PC-3 (cell line): ENCODE measurements at regions not wholly inside any gene's neighbourhood (a gene's known extent, or its start where the extent isn't known, plus 50 kb on each side); places are given as distances from the start of the nearest gene placed in this dataset.
A peak's percentile ranks its signal among the peaks of the same experiment; 100 is the strongest.

Experiments used
- ATAC-seq: fragments of 200-7000 bp; cut with Tn5 transposase; 2 replicates; pipeline ENCODE4 v1.9.1; 2020; ENCODE audit warnings: mild to moderate bottlenecking, moderate library complexity
- BruUV-seq: library from RNA; stranded (reverse); fragments of 400-500 nt; replicated peaks from 2 replicates; lab custom pipeline; 2021; lab: Mats Ljungman, UMichigan
- CTCF ChIA-PET: fragments of 300-600 bp; sonication (Branson Sonifier 250); formaldehyde crosslinking; loops from one replicate; lab custom pipeline; 2022; ENCODE audit warnings: antibody characterized with exemption; lab: Charles Lee
- POLR2A ChIA-PET: fragments of 300-600 bp; sonication (Branson Sonifier 250); formaldehyde crosslinking; loops from one replicate; lab custom pipeline; 2022; ENCODE audit warnings: antibody characterized with exemption; ENCODE audit not compliant: unreplicated experiment; lab: Charles Lee
- DNase-seq: peaks from one replicate; pipeline ENCODE4 v3.0.0-alpha.2; 2015
- H2AFZ ChIP-seq: fragments of 300-600 bp; sonication (generic); 2 replicates; pipeline ENCODE4 v1.6.0; 2016; ENCODE audit warnings: antibody characterized with exemption, low read length
- H3F3A ChIP-seq: fragments of 300-600 bp; sonication (generic); one replicate; pipeline ENCODE4 v1.6.0; 2017; ENCODE audit warnings: antibody characterized with exemption, low read length, control low read depth, mild to moderate bottlenecking; ENCODE audit not compliant: unreplicated experiment
- H3K27ac ChIP-seq: fragments of 300-600 bp; sonication (generic); 2 replicates; pipeline ENCODE4 v1.5.1; 2016; ENCODE audit warnings: mild to moderate bottlenecking, low read length
- H3K27me3 ChIP-seq: fragments of 300-600 bp; sonication (generic); 2 replicates; pipeline ENCODE4 v1.6.1; 2016; ENCODE audit warnings: low read length, mixed read lengths
- H3K36me3 ChIP-seq: fragments of 300-600 bp; sonication (generic); 2 replicates; pipeline ENCODE4 v1.6.1; 2016; ENCODE audit warnings: low read depth, mixed run types, low read length, mixed read lengths
- H3K4me1 ChIP-seq: fragments of 300-600 bp; sonication (generic); 2 replicates; pipeline ENCODE4 v1.5.1; 2016; ENCODE audit warnings: low read length; ENCODE audit not compliant: insufficient read depth
- H3K4me2 ChIP-seq: fragments of 300-600 bp; sonication (generic); 2 replicates; pipeline ENCODE4 v1.6.0; 2016; ENCODE audit warnings: low read length
- H3K4me3 ChIP-seq: fragments of 300-600 bp; sonication (generic); 2 replicates; pipeline ENCODE4 v1.5.1; 2016; ENCODE audit warnings: mild to moderate bottlenecking, low read length, mixed read lengths
- H3K79me2 ChIP-seq: fragments of 300-600 bp; sonication (generic); 2 replicates; pipeline ENCODE4 v1.6.1; 2017; ENCODE audit warnings: low read length, mixed read lengths
- H3K9ac ChIP-seq: fragments of 300-600 bp; sonication (generic); 2 replicates; pipeline ENCODE4 v1.6.0; 2016; ENCODE audit warnings: mild to moderate bottlenecking, low read length
- H3K9me2 ChIP-seq: fragments of 300-600 bp; sonication (generic); replicated peaks from 2 replicates; pipeline ENCODE4 v1.6.1; 2016; ENCODE audit warnings: mixed run types, low read length, mixed read lengths
- H3K9me3 ChIP-seq: fragments of 300-600 bp; sonication (generic); 2 replicates; pipeline ENCODE4 v1.6.1; 2016; ENCODE audit warnings: low read length, mixed read lengths
- H4K20me1 ChIP-seq: fragments of 300-600 bp; sonication (generic); 2 replicates; pipeline ENCODE4 v1.6.1; 2016; ENCODE audit warnings: low read length, mixed read lengths
- CTCF ChIP-seq: fragments of 300-600 bp; sonication (generic); conservative IDR thresholded peaks from 2 replicates; pipeline ENCODE4 v1.5.1; 2017; ENCODE audit warnings: antibody characterized with exemption, low read depth, mild to moderate bottlenecking, low read length
- EZH2 ChIP-seq: fragments of 300-600 bp; sonication (generic); IDR thresholded peaks from one replicate; pipeline ENCODE4 v1.6.1; 2017; ENCODE audit warnings: antibody characterized with exemption, mild to moderate bottlenecking, low read length; ENCODE audit not compliant: unreplicated experiment
- EZH2phosphoT487 ChIP-seq: fragments of 300-600 bp; sonication (generic); IDR thresholded peaks from 2 replicates; pipeline ENCODE4 v1.6.1; 2018; ENCODE audit warnings: mild to moderate bottlenecking, antibody characterized with exemption, low read length, borderline replicate concordance
- intact Hi-C: fragments of 100-400 bp; cut with micrococcal nuclease; formaldehyde crosslinking; loops from 2 replicates; pipeline ENCODE4 v1.9.0; 2023

GRCh38 chr19:28466107-28467045 is 746.6 kb downstream of the UQCRFS1 start:
- POLR2A ChIA-PET: no interaction called here
- H3K4me2 ChIP-seq: no peak overlapping the region
- CTCF ChIA-PET: no interaction called here
- TF ChIP-seq EZH2: no peak
- TF ChIP-seq CTCF: peak; percentile 68
- TF ChIP-seq EZH2phosphoT487: no peak
- H3K4me1 ChIP-seq: no peaks in the 10 kb centered on the region
- H3F3A ChIP-seq: no peaks in the 10 kb centered on the region
- DNase-seq (peak; percentile 19), ATAC-seq (no peak)
- no peaks in the 10 kb centered on the region for H4K20me1 ChIP-seq
- no peak overlapping the region for H3K27ac ChIP-seq
- H2AFZ ChIP-seq: no peak overlapping the region
- no peaks in the 10 kb centered on the region for H3K9me2 ChIP-seq
- intact Hi-C loops: loop anchor here (5.0 kb wide), 1 partner anchor 1131 kb away; no protein-coding TSS in a partner anchor
- H3K4me3 ChIP-seq: no peak overlapping the region
- H3K36me3 ChIP-seq: no peaks in the 10 kb centered on the region
- BruUV-seq: no TSS peak
- H3K79me2 ChIP-seq: no peaks in the 10 kb centered on the region
- no peaks in the 10 kb centered on the region for H3K27me3 ChIP-seq
- no peaks in the 10 kb centered on the region for H3K9me3 ChIP-seq
- H3K9ac ChIP-seq: no peak overlapping the region

- ChIA-PET CTCF (no interaction called here), POLR2A (no interaction called here)
- Histone ChIP-seq H3K9me3 (no peaks in the 10 kb centered on the region), H3K27ac (no peak overlapping the region), H3K9me2 (no peaks in the 10 kb centered on the region), H3K4me1 (no peaks in the 10 kb centered on the region), H3K36me3 (no peaks in the 10 kb centered on the region), H3F3A (no peaks in the 10 kb centered on the region), H3K9ac (no peak overlapping the region), H4K20me1 (no peaks in the 10 kb centered on the region), H3K79me2 (no peaks in the 10 kb centered on the region), H2AFZ (no peak overlapping the region), H3K4me2 (no peak overlapping the region), H3K4me3 (no peak overlapping the region), H3K27me3 (no peaks in the 10 kb centered on the region)
- DNase-seq (no peak), ATAC-seq (no peak)
- intact Hi-C loops: loop anchor here (5.0 kb wide), 1 partner anchor 1132 kb away; no protein-coding TSS in a partner anchor
- TF ChIP-seq CTCF: no peak
- no peak for TF ChIP-seq EZH2
- no peak for TF ChIP-seq EZH2phosphoT487
- no TSS peak for BruUV-seq
These were observed 747.4 kb downstream of the UQCRFS1 start for GRCh38 chr19:28465371-28466086.
